GM12873 (cell line): ENCODE measurements at regions not wholly inside any gene's neighbourhood (a gene's known extent, or its start where the extent isn't known, plus 50 kb on each side); places are given as distances from the start of the nearest gene placed in this dataset.

ENCODE experiments used
- TF ChIP-seq, protein P1 (sequence below): IDR thresholded peaks from 2 replicates; pipeline ENCODE4 v1.5.1; 2012; ENCODE audit warnings: low read depth, mild to moderate bottlenecking, moderate library complexity, low read length, control low read depth; ENCODE audit not compliant: insufficient read depth; ENCODE audit errors: missing control alignments

- TF ChIP-seq, protein P1, sequence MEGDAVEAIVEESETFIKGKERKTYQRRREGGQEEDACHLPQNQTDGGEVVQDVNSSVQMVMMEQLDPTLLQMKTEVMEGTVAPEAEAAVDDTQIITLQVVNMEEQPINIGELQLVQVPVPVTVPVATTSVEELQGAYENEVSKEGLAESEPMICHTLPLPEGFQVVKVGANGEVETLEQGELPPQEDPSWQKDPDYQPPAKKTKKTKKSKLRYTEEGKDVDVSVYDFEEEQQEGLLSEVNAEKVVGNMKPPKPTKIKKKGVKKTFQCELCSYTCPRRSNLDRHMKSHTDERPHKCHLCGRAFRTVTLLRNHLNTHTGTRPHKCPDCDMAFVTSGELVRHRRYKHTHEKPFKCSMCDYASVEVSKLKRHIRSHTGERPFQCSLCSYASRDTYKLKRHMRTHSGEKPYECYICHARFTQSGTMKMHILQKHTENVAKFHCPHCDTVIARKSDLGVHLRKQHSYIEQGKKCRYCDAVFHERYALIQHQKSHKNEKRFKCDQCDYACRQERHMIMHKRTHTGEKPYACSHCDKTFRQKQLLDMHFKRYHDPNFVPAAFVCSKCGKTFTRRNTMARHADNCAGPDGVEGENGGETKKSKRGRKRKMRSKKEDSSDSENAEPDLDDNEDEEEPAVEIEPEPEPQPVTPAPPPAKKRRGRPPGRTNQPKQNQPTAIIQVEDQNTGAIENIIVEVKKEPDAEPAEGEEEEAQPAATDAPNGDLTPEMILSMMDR = no peak
Observed at GRCh38 chr18:60577457-60577856, 204.9 kb upstream of the MC4R start.

DNA sequence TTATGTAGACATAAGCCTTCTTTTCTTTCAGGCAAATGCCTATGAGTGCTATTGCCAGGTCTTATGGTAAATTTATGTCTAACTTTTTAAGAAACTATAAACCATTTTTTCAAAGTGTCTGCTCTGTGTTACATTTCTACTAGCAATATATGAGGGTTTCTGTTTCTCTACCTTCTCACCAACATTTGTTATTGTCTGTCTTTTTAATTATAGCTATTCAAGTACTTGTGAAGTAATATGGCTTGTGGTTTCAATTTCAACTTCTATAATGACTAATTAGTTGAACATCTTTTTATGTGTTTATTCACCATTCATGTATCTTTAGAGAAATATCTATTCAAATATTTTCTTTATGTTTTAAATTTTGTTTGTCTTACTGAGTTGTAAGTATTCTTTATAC, 213.1 kb upstream of the MC4R start:
- TF ChIP-seq, protein P1 = no peak

GRCh38 chr18:60593249-60593648, 220.7 kb upstream of the MC4R start:
- TF ChIP-seq, protein P1 = no peak

- TF ChIP-seq, protein P1 = no peak
Observed at GRCh38 chr18:60596928-60597327, 224.4 kb upstream of the MC4R start.

GRCh38 chr18:60599267-60599666, 226.7 kb upstream of the MC4R start:
- TF ChIP-seq, protein P1 = no peak

DNA sequence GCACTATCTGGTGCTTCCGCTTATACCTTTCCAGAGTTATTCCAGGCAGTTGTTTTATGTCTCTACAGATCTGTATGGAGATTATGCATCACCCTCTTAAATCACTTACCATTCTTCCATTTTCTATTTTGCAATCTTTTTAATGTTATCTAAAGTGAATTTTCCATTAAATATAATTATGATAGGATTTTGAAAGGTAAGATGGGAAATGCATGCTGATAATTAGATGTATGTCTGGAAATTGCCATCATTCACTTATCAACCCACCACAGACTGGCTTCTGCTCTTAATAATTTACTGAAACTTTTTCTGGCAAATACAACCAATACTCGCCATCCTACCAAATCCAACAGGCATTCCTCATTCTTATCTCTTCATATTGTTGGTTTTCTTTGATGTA, 227.4 kb upstream of the MC4R start:
- TF ChIP-seq, protein P1 = no peak

GRCh38 chr18:60601249-60601648, 228.7 kb upstream of the MC4R start:
- TF ChIP-seq, protein P1 = no peak
